ENCODE measurements at regions not wholly inside any gene's neighbourhood (a gene's known extent, or its start where the extent isn't known, plus 50 kb on each side); places are given as distances from the start of the nearest gene placed in this dataset.

DNA sequence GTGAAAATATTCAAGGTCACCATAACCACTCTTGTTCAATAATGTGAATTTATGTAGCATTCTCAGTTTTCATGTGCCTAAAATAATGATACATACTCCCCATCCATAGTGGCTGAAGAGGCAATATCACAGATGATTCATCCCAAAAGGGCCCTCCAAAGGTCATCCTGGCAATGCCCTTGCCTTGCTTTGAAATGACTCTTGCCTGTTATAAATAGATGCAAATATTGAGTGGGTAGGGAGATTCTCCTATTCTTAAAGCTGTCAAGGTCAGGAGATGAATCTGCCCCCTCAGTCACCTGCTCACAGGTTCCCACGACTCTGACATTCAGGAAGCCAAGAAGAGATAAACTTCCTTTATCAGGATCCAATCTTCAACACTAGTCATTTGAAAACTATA is 490.5 kb downstream of the TNS1 start:
- TF ChIP-seq, protein P1, sequence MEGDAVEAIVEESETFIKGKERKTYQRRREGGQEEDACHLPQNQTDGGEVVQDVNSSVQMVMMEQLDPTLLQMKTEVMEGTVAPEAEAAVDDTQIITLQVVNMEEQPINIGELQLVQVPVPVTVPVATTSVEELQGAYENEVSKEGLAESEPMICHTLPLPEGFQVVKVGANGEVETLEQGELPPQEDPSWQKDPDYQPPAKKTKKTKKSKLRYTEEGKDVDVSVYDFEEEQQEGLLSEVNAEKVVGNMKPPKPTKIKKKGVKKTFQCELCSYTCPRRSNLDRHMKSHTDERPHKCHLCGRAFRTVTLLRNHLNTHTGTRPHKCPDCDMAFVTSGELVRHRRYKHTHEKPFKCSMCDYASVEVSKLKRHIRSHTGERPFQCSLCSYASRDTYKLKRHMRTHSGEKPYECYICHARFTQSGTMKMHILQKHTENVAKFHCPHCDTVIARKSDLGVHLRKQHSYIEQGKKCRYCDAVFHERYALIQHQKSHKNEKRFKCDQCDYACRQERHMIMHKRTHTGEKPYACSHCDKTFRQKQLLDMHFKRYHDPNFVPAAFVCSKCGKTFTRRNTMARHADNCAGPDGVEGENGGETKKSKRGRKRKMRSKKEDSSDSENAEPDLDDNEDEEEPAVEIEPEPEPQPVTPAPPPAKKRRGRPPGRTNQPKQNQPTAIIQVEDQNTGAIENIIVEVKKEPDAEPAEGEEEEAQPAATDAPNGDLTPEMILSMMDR (conservative IDR thresholded peaks at IDR 0.05), result no peak
- TF ChIP-seq EZH2 (IDR thresholded peaks at IDR 0.05; ENCODE audit: low read depth), result no peak

Measured in PC-9 (cell line).